GM18508 (cell line): ENCODE measurements at regions not wholly inside any gene's neighbourhood (a gene's known extent, or its start where the extent isn't known, plus 50 kb on each side); places are given as distances from the start of the nearest gene placed in this dataset.
"Not testable (repeated sequence)": the region's sequence is repeated elsewhere in the genome, so short reads cannot be mapped to it uniquely, and the experiment has no call there.

Experiments
- ATAC-seq: cut with Tn5 transposase; IDR thresholded peaks from one replicate; pipeline ENCODE4 v1.9.1; 2021; ENCODE audit warnings: moderate number of reproducible peaks; ENCODE audit not compliant: insufficient read depth, unreplicated experiment

DNA sequence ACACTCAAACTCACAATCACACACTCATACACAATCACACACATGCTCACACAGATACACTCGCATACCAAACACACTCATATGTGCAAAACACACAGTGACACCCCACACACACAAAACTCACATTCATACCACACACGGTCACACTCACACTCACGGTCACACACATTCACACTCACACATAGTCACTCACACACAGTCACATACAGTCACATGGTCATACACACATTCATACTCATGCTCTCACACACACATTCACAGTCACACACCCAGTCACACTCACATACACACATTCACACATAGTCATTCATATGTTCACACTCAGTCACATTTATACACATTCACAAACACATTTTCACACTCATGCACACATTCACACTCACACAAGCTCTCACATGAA lies 296.0 kb upstream of the RNF32 start:
- ATAC-seq = no peak

DNA sequence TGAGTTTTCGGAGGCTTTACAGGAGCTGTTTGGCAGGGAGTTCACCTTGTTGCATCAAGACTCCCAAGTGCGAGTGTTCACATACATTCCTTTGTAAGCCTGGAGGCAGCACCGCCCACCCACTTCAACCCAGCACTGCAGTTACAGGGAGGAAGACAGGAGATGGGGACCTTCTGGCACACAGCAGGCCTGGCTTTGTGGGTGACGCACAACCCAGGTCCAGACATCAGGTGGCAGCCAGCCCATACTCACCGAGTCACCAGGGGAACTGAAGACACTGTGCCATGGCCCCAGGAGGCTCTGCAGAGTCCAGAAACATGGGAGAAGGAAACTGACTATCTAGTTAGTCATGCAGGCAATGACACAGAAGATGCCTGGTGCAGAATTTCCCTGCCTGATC lies 305.9 kb upstream of the RNF32 start:
- no peak for ATAC-seq

DNA sequence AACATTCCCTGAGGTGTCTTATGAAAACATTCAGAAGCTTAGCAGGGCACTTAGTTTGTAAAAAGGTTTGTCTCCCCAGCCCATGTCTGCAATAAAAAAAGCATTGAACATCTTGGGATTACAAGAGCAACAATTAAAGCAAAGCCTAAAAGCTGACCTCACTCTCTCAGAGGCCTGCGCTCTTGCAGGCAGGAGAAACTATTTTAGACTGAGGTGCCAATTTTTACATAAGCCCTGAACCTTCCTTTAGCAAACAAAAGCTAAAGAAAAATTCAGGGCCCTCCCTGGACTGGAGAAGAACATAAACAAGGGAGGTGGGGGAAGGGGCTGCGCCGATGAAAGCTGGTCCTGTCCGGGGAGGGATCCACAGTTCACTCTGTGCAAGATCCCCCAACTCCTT lies 312.7 kb upstream of the RNF32 start:
- ATAC-seq = no peak

DNA sequence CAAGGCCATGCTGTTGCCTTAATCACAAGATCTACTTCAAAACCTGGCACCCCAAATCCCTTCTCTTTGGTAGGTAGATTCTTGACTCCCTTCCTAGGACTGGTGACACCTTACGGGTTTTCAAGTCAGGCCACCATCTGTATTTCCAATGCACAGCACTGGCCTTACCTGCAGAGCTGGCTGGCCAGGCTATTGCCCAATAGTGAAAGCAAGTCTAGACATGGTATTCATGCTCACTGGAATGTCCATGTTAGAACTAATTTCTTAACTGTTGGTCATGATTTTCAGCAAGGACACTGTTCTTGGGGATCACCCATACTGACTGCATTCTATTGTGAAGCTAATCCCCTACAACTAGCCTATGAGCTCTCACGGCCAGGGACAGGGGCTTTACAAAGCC lies 313.1 kb upstream of the RNF32 start:
- ATAC-seq = no peak

DNA sequence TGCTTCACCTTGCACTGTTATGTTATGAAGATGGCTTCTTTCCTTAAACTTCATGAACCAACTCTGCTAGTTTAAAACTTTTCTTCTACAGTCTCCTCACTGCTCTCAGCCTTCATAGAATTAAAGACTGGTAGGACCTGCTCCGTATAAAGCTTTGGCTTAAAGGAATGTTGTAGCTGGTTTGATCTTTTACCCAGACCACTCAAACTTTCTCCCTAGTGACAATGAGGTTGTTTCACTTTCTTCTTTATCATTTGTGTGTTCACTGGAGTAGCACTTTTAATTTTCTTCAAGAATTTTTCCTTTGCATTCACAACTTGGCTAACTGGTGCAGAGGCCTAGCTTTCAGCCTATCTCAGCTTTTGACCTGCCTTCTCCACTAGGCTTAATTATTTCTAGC lies 316.4 kb upstream of the RNF32 start:
- ATAC-seq = no peak

DNA sequence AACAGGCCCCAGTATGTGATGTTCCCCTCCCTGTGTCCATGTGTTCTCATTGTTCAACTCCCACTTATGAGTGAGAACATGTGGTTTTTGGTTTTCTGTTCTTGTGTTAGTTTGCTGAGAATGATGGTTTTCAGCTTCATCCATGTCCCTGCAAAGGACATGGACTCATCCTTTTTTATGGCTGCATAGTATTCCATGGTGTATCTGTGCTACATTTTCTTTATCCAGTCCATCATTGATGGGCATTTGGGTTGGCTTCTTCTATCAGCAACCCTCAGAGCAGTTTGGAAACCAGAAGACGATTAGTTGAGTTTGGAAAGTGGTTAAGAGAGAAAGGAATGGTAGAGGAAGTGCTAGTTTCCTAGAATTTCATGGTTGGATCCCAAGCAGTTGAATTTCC lies 319.1 kb upstream of the RNF32 start:
- ATAC-seq = not testable (repeated sequence)

DNA sequence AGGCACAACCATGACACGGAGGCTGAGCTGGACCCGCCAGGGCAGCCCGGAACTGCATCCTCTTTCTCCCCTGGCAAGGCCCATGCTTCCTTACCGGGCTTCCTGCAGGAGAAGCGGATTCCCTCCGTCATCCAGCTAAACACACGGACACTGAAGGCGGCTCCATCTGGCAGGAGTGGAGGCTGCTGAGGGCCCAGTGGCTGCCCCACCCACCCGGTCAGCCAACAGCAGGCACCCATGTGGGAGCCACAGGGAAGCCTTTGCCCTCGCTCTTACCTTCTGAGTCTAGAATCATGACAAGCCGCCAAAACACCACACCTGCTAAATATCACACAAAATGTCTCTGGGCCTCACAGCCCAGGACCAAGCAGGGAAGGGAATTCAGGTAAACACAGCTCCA lies 321.6 kb upstream of the RNF32 start:
- no peak for ATAC-seq

DNA sequence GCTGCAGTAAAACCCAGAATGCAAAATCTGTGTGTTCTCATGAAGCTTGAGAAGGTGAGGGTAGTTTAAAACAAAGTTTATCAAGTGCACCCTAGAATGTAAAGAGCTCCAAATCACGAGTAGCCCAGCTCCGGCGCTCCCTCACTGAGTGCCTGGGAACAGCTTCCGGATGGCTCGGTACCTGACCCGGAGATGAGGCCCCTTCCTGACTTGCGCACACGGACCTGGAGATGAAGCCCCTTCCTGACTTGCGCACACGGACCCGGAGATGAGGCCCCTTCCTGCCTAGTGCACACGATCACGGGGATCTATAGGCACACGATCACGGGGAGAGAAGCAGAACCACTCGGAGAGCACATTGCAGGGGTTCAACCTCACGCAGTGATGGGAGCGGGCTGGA lies 322.1 kb upstream of the RNF32 start:
- ATAC-seq = no peak

DNA sequence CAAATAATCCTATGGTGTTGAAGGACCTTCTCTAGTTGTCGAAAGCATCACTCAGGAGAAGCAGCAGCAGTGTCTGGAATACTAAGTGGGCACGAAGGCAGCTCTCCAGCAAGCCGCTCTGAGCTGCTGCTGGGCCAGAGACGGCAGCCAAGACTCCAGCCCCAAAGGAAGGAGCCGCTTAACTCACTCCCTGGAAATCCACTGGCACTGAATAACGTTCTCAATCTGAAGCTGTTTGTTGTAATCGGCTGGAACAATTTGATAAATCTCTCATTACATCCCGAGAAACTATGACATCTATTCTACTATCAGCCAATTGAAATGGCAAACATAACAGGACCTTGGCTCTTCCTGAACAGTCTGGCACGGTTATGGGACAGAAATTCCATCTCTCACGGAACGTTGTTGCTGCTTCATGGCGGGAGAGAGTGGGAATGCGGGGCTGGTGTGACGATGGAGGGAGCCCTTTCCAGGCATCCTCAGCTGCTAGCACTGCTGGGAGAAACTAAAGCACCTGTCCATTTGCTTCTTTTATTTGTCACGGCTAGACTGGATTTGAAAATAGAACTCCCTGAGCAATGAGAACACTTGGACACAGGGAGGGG lies 331.5 kb upstream of the RNF32 start:
- no peak for ATAC-seq

DNA sequence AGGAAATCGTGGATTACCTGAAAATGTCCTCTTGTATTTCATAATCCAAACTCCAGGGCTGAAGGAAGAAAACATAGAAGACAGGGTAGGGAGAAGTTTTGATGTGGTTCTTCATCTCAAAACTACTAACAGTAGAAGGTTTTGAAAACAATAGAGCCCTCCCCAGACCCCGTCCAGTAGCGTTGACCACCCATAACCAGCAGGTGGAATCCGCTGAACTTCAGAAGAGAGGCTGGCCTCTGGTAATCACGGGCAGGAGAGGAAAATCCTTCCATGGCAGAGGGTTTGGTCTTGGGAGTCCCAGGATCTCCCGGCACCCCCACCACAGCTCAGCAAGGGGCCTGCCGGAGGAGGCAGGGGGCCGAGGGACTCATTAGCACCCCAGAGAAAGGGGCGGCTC lies 333.4 kb upstream of the RNF32 start:
- ATAC-seq = no peak

DNA sequence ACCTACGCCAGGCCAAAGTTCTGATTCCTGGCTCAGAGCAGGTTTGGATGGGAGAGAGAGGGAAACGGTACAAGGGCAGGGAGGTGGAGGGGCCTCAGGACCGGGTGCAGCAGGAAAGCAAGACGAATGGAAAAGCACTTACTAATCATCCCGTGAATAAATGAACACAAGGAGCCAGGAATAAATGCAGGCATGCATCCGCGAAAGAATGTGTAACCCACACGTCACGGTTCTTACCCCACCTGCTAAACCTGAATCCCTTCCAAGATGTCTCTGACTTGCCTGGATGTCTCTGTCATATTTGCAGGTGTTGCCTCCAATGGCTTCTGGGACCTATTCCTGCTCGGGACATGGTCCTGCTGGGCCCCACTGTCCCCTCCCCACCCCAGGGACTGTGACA lies 335.2 kb upstream of the RNF32 start:
- ATAC-seq = no peak

DNA sequence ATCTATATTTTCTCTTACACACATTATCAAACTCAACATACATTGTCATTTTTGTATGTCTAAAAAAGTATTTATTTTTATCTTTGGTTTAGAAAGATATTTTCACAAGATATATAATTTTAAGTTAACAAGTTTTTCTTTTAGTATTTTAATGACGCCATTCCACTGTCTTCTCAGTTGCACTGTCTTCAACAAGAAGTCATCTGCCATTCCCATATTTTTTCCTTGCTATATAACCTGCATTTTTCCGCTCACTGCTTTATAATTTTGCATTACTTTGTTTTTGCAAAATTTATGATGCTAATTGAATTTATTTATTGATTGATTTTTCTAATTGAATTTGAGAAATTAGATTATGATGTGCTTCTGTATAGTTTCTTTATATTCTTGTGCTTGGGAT lies 357.8 kb upstream of the RNF32 start:
- no peak for ATAC-seq

DNA sequence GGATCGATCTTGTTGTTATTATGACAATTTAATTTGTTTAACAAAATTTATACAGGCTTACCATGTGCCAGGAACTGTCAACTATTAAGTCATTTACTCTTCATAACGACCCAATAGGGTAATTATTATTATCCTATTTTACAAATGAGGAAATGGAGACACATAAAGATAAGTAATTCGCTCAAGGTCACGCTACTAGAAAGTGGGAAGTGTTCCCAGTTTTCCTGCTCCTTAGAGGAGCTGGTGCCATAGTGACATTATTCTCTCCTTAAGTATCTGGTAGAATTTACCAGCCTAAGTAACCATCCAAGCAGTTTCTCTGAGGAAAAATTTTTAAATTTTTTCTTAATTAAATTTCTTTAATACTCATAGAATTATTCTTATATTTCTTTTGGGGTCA lies 360.9 kb upstream of the RNF32 start:
- no peak for ATAC-seq

DNA sequence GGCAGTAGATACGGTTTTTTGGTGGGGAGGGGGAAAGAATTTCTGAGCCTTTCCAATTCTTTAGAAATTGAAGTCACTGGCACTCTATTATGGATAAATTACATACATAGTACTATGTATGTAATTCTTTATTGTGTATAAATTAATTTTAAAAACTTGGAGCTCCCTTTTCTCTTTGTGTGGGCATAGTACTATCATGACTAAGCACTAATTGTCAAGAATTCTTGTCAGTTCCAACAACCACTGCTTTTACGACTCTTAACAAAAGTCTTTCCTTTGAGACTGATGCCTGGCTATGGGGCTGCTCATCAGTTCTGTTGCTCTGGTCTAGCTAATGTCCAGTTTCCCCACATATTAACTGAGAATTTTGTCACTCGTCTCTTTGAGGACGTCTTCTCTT lies 365.3 kb upstream of the RNF32 start:
- no peak for ATAC-seq

DNA sequence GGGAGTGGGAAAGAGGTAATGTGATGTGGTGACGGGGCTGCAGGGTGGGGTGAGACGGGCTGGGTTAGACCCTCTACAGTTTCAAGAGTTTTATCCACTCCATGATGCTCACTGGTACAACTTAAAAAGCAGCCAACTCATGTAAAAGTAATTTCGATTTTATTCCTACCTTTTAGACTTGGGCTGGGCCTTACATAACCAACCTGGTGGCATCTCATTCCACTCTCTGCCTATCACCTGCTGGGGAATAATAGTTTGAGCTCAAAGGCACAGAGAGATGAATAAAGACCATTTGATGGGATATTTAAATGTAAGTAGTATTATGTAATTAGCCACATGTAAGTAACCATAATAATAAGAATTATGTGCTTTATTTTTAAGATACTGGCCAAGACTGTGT lies 366.0 kb upstream of the RNF32 start:
- no peak for ATAC-seq

DNA sequence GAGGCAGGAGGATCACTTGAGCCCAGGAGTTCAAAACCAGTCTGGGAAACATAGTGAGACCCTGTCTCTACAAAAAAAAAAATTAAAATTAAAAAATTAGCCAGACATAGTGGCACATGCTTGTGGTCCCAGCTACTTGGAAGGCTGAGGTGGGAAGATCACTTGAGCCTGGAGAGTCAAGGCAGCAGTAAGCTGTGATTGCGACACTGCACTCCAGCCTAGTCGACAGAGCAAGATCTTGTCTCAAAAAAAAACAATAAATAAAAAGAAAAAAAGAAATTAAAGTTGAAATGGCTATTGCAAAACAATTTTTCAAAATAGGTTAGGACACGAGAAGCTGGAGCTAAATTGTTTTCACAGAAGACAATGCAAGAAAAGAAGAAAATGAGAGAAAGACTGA lies 379.0 kb upstream of the RNF32 start:
- no peak for ATAC-seq

DNA sequence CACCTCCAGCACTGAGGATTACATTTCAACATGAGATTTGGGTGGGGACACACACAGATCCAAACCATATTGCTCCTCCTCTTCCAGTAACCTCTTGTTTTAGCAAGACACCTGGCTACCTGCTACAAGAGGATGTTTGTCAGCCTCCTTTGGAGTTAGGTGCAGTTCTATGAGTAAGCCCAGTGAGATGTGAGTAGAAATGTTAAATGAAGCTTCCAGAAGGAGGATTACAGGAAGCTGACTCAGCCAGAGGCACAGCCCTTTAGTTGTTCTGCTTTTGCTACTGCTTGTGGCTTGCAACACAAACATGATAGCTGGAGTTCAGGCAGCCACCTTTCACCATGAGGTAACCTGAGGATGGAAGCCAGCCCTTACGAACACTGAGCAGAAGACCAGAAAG lies 382.7 kb upstream of the RNF32 start:
- ATAC-seq = no peak

DNA sequence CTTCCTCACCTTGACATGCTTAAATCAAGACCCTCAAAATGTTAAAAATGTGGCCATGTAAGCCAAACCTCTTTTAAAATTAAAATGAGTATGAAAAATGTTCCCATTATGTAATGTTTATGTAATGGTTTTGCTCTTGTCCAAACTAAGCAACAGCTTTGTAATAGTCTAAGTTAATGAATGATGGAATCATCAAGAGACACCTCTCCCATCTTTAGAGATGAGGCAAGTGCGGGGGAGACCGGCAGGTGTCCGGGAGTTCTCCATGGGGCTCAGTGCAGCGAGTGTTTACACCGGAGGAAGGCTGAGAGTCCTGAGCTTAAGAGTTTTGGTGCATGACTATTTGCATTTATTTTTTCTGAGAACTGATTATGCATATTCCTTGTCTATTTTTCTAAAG lies 384.9 kb upstream of the RNF32 start:
- no peak for ATAC-seq

DNA sequence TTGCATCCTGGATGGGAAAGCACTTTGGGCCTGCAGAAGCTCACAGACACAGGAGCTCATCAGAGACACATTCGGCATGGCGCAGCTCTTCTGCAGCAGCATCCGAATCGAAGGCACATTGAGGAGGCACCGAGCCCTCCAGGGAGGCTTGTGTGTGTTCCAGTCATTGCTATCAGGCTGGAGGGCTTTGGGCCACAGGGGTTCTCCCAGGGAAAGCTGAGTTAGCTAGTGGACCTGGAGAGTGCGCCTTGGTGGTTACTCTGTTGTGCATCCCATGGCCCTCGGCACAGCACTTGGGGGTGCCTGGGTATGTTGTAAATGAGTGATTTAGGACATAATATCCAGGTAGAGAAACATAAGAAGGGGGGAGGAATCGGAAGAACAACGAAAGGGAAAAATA lies 388.7 kb upstream of the RNF32 start:
- no peak for ATAC-seq

DNA sequence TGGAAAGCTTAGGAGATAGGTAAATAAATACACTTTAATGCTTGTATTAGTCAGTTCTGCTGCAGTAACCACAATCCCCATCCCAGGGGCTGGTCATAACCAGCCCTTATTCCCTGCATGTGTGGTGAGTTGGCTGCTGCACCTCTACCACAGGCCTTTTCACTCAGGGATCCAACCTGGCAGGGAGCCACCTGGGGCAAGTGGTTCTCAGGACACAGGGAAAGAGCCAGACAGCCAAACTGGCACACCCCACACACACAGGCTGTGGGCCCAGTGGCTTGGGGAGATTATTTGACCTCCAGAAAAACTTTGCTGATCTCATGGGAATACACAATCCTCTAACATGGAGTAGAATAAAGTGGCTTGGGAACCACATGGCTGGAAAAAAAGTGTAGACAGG lies 400.0 kb upstream of the RNF32 start:
- ATAC-seq = no peak

DNA sequence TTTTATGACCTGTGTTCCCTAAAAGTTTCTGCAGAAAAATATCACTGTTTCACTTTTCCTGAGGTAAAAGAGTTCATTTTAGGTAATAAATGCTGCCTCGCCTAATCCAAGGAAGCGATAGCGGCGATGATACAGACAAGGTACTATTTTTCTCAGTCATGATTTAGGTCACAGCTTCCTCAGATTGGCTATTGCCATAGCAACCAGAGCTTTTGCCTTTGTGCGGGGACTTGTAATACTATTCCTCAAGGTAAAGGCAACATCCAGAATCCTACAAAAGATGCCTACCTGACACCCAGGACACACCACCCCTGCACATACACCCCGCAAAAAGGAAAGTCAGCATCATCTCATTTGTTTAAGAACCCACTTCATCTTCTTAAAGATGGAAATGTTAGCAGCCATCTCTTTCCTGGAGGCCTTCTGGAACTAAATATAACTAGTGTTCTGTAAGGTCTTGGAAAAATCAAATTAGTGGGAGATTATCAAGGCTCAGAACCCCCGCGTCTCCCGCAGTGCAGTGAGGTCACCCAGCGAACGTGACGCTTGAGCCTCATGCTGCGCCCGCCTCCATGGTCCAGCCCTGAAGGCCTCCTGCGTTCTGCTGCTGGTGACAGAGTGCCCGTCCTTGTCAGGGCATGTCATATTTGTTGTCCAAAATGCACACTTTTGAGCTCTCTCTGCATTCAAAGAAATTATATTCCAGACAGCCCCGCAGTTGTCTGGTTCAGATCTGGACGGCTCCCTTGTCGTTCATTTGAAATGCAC lies 402.0 kb upstream of the RNF32 start:
- no peak for ATAC-seq

DNA sequence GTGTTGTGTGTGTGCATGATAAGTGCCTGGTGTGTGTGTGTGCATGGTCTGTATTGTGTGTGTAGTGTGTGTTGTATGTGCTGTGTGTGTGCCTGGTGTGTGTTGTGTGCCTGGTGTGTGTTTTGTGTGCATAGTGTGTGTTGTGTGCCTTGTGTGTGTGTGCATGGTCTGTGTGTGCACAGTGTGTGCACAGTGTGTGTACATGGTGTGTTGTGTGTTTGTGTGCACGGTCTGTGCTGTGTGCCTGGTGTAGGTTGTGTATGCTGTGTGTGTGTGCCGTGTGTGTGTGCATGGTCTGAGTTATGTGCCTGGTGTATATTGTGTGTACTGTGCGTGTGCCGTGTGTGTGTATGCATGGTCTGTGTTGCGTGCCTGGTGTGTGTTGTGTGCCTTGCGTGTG lies 403.0 kb upstream of the RNF32 start:
- ATAC-seq = no peak
